K562 (cell line): ENCODE measurements at regions not wholly inside any gene's neighbourhood (a gene's known extent, or its start where the extent isn't known, plus 50 kb on each side); places are given as distances from the start of the nearest gene placed in this dataset.

Experiments used
- ATAC-seq: fragments of 200-7000 bp; cut with Tn5 transposase; 3 replicates; pipeline ENCODE4 v1.9.1; 2020; ENCODE audit warnings: moderate library complexity
- BruUV-seq: library from RNA; stranded (reverse); fragments of 400-500 nt; replicated peaks from 2 replicates; lab custom pipeline; 2021; lab: Mats Ljungman, UMichigan
- CTCF ChIA-PET: fragments of 300-600 bp; formaldehyde crosslinking; extraction: SDS; loops from one replicate; lab custom pipeline; 2021; ENCODE audit warnings: low intra/inter-chr PET ratio; lab: Yijun Ruan, JAX
- POLR2A ChIA-PET: fragments of 300-600, 350-650 bp; sonication (Branson Sonifier 250); formaldehyde crosslinking; extraction: SDS; loops from one replicate; lab custom pipeline; 2021; ENCODE audit warnings: antibody characterized with exemption, inconsistent platforms; lab: Yijun Ruan, JAX
- DNase-seq, 4 experiments: peaks; one replicate each; pipeline versions ENCODE4 v3.0.0 to v3.0.0-alpha.2; 2011 to 2018; ENCODE audit warnings: low spot score in 3 of 4, mixed read lengths in 3 of 4; ENCODE audit errors: extremely low read depth in 1 of 4
- FAIRE-seq: peaks from 2 replicates; lab custom pipeline; 2011; peaks lifted over from hg19 to GRCh38; lab: Jason Lieb, UNC
- H2AFZ ChIP-seq: 2 replicates; pipeline ENCODE4 v1.6.0; 2011; ENCODE audit warnings: low read depth, low read length, control low read depth, inconsistent platforms
- H3K27ac ChIP-seq: fragments of 200-600 bp; 3 replicates; pipeline ENCODE4 v1.8.0; 2011; ENCODE audit warnings: low read depth, mild to moderate bottlenecking, control low read depth, inconsistent platforms, low read length, moderate library complexity, mixed read lengths; ENCODE audit errors: extremely low read depth
- H3K27me3 ChIP-seq, 2 experiments: fragments of 300-600 bp in 1 of 2; 2 replicates in 1 of 2; 3 replicates in 1 of 2; pipeline versions ENCODE4 v1.6.0 to v1.8.0; 2011; ENCODE audit warnings: inconsistent platforms in 2 of 2, low read length in 2 of 2, mild to moderate bottlenecking in 1 of 2, mixed read lengths in 1 of 2, moderate library complexity in 1 of 2; ENCODE audit not compliant: control insufficient read depth in 2 of 2, insufficient read depth in 2 of 2
- H3K36me3 ChIP-seq: fragments of 300-600 bp; 3 replicates; pipeline ENCODE4 v1.8.0; 2011; ENCODE audit warnings: mild to moderate bottlenecking, low read length, inconsistent platforms; ENCODE audit not compliant: control insufficient read depth, insufficient read depth
- H3K4me1 ChIP-seq, 2 experiments: fragments of 200-600 bp in 1 of 2; replicated peaks in 1 of 2; 2 replicates in 1 of 2; 3 replicates in 1 of 2; pipeline versions ENCODE4 v1.5.1 to v1.8.0; 2011; ENCODE audit warnings: inconsistent platforms in 2 of 2, low read length in 2 of 2, mild to moderate bottlenecking in 1 of 2, mixed read lengths in 1 of 2, moderate library complexity in 1 of 2; ENCODE audit not compliant: control insufficient read depth in 2 of 2, insufficient read depth in 2 of 2
- H3K4me2 ChIP-seq: 2 replicates; pipeline ENCODE4 v1.6.1; 2011; ENCODE audit warnings: low read length, control low read depth, inconsistent platforms, mixed read lengths; ENCODE audit not compliant: insufficient read depth
- H3K4me3 ChIP-seq: fragments of 200-600 bp; sonication (generic), shearing (Covaris generic); 2 replicates; pipeline ENCODE4 v1.5.1; 2016; ENCODE audit warnings: control low read depth, inconsistent platforms
- H3K79me2 ChIP-seq: fragments of 200-600 bp; 3 replicates; pipeline ENCODE4 v1.8.0; 2011; ENCODE audit warnings: low read length, inconsistent platforms; ENCODE audit not compliant: control insufficient read depth, insufficient read depth
- H3K9ac ChIP-seq, 2 experiments: 2 replicates each; pipeline versions ENCODE4 v1.6.0 to v1.6.1; 2011; ENCODE audit warnings: low read depth in 2 of 2, low read length in 2 of 2, control low read depth in 1 of 2, inconsistent platforms in 1 of 2, mild to moderate bottlenecking in 1 of 2, mixed read lengths in 1 of 2; ENCODE audit not compliant: insufficient read depth in 1 of 2
- H3K9me1 ChIP-seq: one replicate; pipeline ENCODE4 v1.6.0; 2011; ENCODE audit warnings: inconsistent platforms, mild to moderate bottlenecking, low read length, moderate library complexity; ENCODE audit not compliant: control insufficient read depth, insufficient read depth
- H3K9me3 ChIP-seq: replicated peaks from 2 replicates; pipeline ENCODE4 v1.5.1; 2011; ENCODE audit warnings: low read depth, low read length, inconsistent platforms; ENCODE audit not compliant: control insufficient read depth, insufficient read depth
- H4K20me1 ChIP-seq: replicated peaks from 2 replicates; pipeline ENCODE4 v1.6.1; 2011; ENCODE audit warnings: low read length, inconsistent platforms, mixed read lengths; ENCODE audit not compliant: control insufficient read depth, insufficient read depth
- DIDO1 ChIP-seq: fragments of 450-650 bp; IDR thresholded peaks from 2 replicates; pipeline ENCODE4 v1.6.1; 2016; ENCODE audit warnings: low read depth, missing biosample characterization, missing genetic modification characterization
- E4F1 ChIP-seq: fragments of 250-450 bp; sonication (Bioruptor Pico); IDR thresholded peaks from 2 replicates; pipeline ENCODE4 v1.5.0; 2021; ENCODE audit warnings: mild to moderate bottlenecking, borderline replicate concordance
- MAFF ChIP-seq: IDR thresholded peaks from 2 replicates; pipeline ENCODE4 v1.6.1; 2012; ENCODE audit warnings: low read length, improper control_type of control experiment
- MAFK ChIP-seq: IDR thresholded peaks from 2 replicates; pipeline ENCODE4 v1.6.1; 2011; ENCODE audit warnings: low read length, improper control_type of control experiment
- SAFB ChIP-seq: fragments of 200-400 bp; formaldehyde crosslinking; IDR thresholded peaks from 2 replicates; pipeline ENCODE4 v1.6.1; 2017; ENCODE audit warnings: low read depth, low read length, borderline replicate concordance
- SETDB1 ChIP-seq: IDR thresholded peaks from one replicate; pipeline ENCODE4 v1.6.1; 2012; ENCODE audit warnings: low read length, control low read depth, inconsistent platforms
- SIX5 ChIP-seq, 2 experiments: IDR thresholded peaks; 2 replicates each; pipeline ENCODE4 v1.6.1; 2011; ENCODE audit warnings: low read length in 2 of 2, borderline replicate concordance in 1 of 2, low read depth in 1 of 2, mild to moderate bottlenecking in 1 of 2, moderate library complexity in 1 of 2; ENCODE audit not compliant: insufficient read depth in 1 of 2
- XRCC4 ChIP-seq: IDR thresholded peaks from one replicate; pipeline ENCODE4 v1.6.1; 2011; ENCODE audit not compliant: insufficient read depth, insufficient read length; ENCODE audit errors: extremely low read depth
- ZBTB43 ChIP-seq: sonication (generic); formaldehyde crosslinking; IDR thresholded peaks from 2 replicates; pipeline ENCODE4 v1.8.0; 2023; ENCODE audit warnings: mild to moderate bottlenecking, missing genetic modification reagents
- ZNF316 ChIP-seq: fragments of 450-650 bp; IDR thresholded peaks from 2 replicates; pipeline ENCODE4 v1.6.1; 2016
- ZNF76 ChIP-seq: fragments of 250-450 bp; sonication (Bioruptor Pico); IDR thresholded peaks from 2 replicates; pipeline ENCODE4 v1.4.0; 2020; ENCODE audit warnings: mild to moderate bottlenecking, moderate library complexity, borderline replicate concordance
- WGBS: fragments of 100-300 bp; shearing (Covaris generic); methylation state at CpG from one replicate; pipeline ENCODE4 v1.1.6; 2016; ENCODE audit warnings: low coverage, mixed read lengths; ENCODE audit not compliant: insufficient coverage; ENCODE audit errors: missing lambda C conversion rate; 5-methylcytosine and 5-hydroxymethylcytosine counted together
- in situ Hi-C: fragments of 300-500 bp; cut with MboI; formaldehyde crosslinking; loops from 4 replicates; pipeline ENCODE4 v1.15.0; 2018; ENCODE audit warnings: inconsistent platforms, mixed read lengths
- intact Hi-C: fragments of 100-400 bp; cut with micrococcal nuclease; formaldehyde crosslinking; loops from 2 replicates; pipeline ENCODE4 v1.14.2; 2022
- TF ChIP-seq, protein P1 (sequence below): fragments of 250-450 bp; sonication (Bioruptor Pico); IDR thresholded peaks from 2 replicates; pipeline ENCODE4 v1.8.0; 2022; ENCODE audit warnings: inconsistent platforms, mild to moderate bottlenecking, moderate library complexity, borderline replicate concordance

GRCh38 chr2:49804111-49804510 is 649.8 kb upstream of the FSHR start (continued):
- no peak for TF ChIP-seq ZBTB43 (CRISPR knock-in tag)
- no peak for TF ChIP-seq E4F1 (CRISPR knock-in tag)
- no peak for TF ChIP-seq SETDB1
- TF ChIP-seq XRCC4, result no peak
- no peak for TF ChIP-seq SAFB
- no peak for TF ChIP-seq ZNF76 (CRISPR knock-in tag)
- TF ChIP-seq, all 486 proteins: peak for 0

DNA sequence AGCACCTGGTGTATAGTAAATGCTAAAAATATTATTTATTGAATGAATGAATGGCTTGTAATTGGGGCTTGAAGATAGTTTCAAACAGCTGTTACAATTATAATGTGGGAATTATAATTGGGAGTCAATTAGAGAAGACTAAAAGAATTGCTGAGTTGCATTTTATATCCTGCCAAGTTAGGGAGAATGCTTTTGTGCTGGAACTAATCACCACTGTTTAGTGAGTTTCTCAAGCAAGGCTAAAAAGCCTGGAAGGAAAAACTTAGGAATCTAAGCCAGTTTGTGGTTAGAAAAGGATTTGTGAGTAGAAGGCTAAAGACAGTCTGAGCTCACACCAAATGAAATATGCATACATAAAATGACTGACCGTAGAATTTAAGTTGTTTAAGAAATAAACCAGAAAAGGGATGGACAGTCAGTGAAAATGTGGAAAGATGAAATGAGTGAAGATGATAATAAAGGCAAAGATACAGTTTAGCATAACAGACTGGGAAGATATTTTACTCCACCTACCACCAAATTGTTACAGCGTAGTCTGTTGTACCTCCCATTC is 647.7 kb upstream of the FSHR start:
- H3K4me2 ChIP-seq, result no peak overlapping the region
- POLR2A ChIA-PET, result no interaction called here
- H3K9ac ChIP-seq, result no peak overlapping the region
- intact Hi-C loops (no loop called here), in situ Hi-C loops (no loop called here)
- H3K27me3 ChIP-seq, result no peaks in the 10 kb centered on the region
- H3K9me3 ChIP-seq, result no peaks in the 10 kb centered on the region
- H3K79me2 ChIP-seq, result no peaks in the 10 kb centered on the region
- WGBS, result 0% methylated on average over 2 of the region's 2 CpGs
- no TSS peak for BruUV-seq
- no peak overlapping the region for H3K27ac ChIP-seq
- no peaks in the 10 kb centered on the region for H3K9me1 ChIP-seq
- no peak for DNase-seq
- FAIRE-seq, result no peak
- CTCF ChIA-PET, result no interaction called here
- H2AFZ ChIP-seq, result no peak overlapping the region
- no peaks in the 10 kb centered on the region for H4K20me1 ChIP-seq
- no peak for ATAC-seq
- no peaks in the 10 kb centered on the region for H3K36me3 ChIP-seq
- H3K4me3 ChIP-seq, result no peak overlapping the region
- TF ChIP-seq MAFF, result peak; percentile 28; the same call in 1 of the 2 replicates
- no peak for TF ChIP-seq SIX5 (IDR thresholded peaks at IDR 0.05; ENCODE audit: borderline replicate concordance in 1 of 2, insufficient read depth in 1 of 2, low read depth in 1 of 2, low read length in 2 of 2)
- TF ChIP-seq DIDO1, result no peak
- TF ChIP-seq, protein P1, sequence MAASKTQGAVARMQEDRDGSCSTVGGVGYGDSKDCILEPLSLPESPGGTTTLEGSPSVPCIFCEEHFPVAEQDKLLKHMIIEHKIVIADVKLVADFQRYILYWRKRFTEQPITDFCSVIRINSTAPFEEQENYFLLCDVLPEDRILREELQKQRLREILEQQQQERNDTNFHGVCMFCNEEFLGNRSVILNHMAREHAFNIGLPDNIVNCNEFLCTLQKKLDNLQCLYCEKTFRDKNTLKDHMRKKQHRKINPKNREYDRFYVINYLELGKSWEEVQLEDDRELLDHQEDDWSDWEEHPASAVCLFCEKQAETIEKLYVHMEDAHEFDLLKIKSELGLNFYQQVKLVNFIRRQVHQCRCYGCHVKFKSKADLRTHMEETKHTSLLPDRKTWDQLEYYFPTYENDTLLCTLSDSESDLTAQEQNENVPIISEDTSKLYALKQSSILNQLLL (CRISPR knock-in tag), result no peak
- peak; percentile 43 for TF ChIP-seq ZNF316
- TF ChIP-seq MAFK, result 0 out of 2 replicates have a peak, but pooled peaks have one; percentile 13
- TF ChIP-seq, all 486 proteins: peak for 3
- no peaks in the 10 kb centered on the region for H3K4me1 ChIP-seq
